AG04450 (cell line): ENCODE measurements at regions not wholly inside any gene's neighbourhood (a gene's known extent, or its start where the extent isn't known, plus 50 kb on each side); places are given as distances from the start of the nearest gene placed in this dataset.

ENCODE experiments used
- CTCF ChIA-PET: fragments of 300-600, 350-600 bp; formaldehyde crosslinking; extraction: SDS; loops from one replicate; lab custom pipeline; 2022; ENCODE audit warnings: antibody characterized with exemption, inconsistent platforms; lab: Charles Lee
- POLR2A ChIA-PET: fragments of 350-600 bp; formaldehyde crosslinking; extraction: SDS; loops from one replicate; lab custom pipeline; 2021; ENCODE audit warnings: antibody characterized with exemption, inconsistent platforms; lab: Yijun Ruan, JAX
- DNase-seq: peaks from one replicate; pipeline ENCODE4 v3.0.0-alpha.2; 2011; ENCODE audit warnings: low read depth, low spot score
- H3K27ac ChIP-seq: one replicate; pipeline ENCODE4 v1.5.1; 2012; ENCODE audit warnings: low read depth, low read length, control low read depth
- H3K27me3 ChIP-seq: one replicate; pipeline ENCODE4 v1.6.0; 2012; ENCODE audit warnings: low read length; ENCODE audit not compliant: control insufficient read depth, insufficient read depth
- H3K4me3 ChIP-seq: 2 replicates; pipeline ENCODE4 v1.5.1; 2011; ENCODE audit warnings: mild to moderate bottlenecking, low read depth, low read length, control low read depth
- H3K9me3 ChIP-seq: 2 replicates; pipeline ENCODE4 v1.5.1; 2012; ENCODE audit warnings: low read length; ENCODE audit not compliant: control insufficient read depth, insufficient read depth
- TF ChIP-seq, protein P1 (sequence below): IDR thresholded peaks from 2 replicates; pipeline ENCODE4 v1.5.1; 2011; ENCODE audit warnings: low read depth, low read length, control low read depth, inconsistent platforms

DNA sequence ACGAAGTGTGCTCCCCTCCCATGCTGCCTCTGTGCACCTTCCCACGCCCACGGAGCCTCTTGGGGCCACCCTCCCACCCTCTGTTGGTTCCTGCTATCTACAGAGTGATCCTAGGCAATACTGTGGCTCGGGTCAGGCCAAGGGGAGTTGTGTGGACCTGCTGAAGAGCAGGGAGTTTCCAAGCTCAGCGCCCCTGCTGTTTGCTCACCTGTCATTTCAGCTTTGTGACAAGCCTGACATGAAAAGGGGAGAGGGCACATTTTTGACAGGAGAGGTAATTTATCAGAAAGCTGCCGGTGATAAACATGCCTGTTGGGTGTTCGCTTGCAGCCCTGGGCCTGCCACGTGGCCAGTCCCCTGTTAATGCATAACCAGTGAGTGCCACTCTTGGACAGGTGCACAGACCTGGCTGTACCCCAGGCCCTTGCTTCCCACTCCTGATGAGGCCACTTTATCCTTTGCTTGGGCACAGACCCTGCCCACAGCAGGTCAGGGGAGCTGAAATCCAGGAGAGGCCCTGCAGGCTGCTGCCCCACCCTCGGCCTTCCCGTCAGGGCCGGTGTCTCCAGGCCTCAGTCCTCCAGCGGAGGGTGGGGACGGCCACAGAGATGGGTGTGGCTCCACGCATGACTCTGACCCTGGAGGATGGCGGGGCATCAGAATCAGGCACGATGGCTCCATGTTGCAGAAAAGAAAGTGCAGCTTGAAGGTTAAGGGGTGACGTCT, 201.5 kb upstream of the GPR12 start:
- POLR2A ChIA-PET, result interaction anchor here (0.6 kb wide), 1 partner anchor 379 kb away, joined by 3 read pairs; no protein-coding TSS in a partner anchor
- H3K4me3 ChIP-seq, result no peak overlapping the region
- CTCF ChIA-PET, result no interaction called here

DNA sequence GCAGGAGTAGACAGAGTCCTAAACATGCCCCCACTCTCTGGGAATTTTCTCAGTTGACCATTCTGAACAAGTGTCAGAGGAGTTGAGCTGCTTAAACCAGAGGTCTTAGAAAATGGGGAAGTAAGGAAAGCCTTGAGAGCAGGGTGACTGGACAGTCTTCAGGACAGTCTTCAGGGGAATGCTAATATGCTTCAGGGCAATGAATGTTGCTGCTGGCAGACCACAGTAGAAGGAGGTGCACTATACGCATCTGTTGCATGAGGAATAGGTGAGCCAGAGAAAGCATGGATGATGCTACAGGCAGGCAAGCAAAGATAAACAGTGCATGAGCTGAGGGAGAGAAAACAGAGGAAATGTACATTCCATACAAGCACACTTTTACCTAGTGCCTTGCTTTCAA, 196.6 kb upstream of the GPR12 start:
- peaks cover 49% of the 10 kb centered on the region for H3K27me3 ChIP-seq
- H3K9me3 ChIP-seq, result no peaks in the 10 kb centered on the region
- CTCF ChIA-PET, result interaction anchor here (1.6 to 3.3 kb wide), 2 partner anchors 10 to 405 kb away, joined by 9 to 18 read pairs; no protein-coding TSS in a partner anchor
- no peak overlapping the region for H3K27ac ChIP-seq
- H3K4me3 ChIP-seq, result no peak overlapping the region
- POLR2A ChIA-PET, result interaction anchor here (0.6 kb wide), 1 partner anchor 348 kb away, joined by 4 read pairs; no protein-coding TSS in a partner anchor
- no peak for DNase-seq
- TF ChIP-seq, protein P1, sequence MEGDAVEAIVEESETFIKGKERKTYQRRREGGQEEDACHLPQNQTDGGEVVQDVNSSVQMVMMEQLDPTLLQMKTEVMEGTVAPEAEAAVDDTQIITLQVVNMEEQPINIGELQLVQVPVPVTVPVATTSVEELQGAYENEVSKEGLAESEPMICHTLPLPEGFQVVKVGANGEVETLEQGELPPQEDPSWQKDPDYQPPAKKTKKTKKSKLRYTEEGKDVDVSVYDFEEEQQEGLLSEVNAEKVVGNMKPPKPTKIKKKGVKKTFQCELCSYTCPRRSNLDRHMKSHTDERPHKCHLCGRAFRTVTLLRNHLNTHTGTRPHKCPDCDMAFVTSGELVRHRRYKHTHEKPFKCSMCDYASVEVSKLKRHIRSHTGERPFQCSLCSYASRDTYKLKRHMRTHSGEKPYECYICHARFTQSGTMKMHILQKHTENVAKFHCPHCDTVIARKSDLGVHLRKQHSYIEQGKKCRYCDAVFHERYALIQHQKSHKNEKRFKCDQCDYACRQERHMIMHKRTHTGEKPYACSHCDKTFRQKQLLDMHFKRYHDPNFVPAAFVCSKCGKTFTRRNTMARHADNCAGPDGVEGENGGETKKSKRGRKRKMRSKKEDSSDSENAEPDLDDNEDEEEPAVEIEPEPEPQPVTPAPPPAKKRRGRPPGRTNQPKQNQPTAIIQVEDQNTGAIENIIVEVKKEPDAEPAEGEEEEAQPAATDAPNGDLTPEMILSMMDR, result no peak

More for the DNA sequence above, 201.5 kb upstream of the GPR12 start:
- TF ChIP-seq, protein P1, result no peak
- no peak for DNase-seq
- Histone ChIP-seq H3K27me3 (peaks cover 29% of the 10 kb centered on the region), H3K9me3 (no peaks in the 10 kb centered on the region), H3K27ac (no peak overlapping the region)

DNA sequence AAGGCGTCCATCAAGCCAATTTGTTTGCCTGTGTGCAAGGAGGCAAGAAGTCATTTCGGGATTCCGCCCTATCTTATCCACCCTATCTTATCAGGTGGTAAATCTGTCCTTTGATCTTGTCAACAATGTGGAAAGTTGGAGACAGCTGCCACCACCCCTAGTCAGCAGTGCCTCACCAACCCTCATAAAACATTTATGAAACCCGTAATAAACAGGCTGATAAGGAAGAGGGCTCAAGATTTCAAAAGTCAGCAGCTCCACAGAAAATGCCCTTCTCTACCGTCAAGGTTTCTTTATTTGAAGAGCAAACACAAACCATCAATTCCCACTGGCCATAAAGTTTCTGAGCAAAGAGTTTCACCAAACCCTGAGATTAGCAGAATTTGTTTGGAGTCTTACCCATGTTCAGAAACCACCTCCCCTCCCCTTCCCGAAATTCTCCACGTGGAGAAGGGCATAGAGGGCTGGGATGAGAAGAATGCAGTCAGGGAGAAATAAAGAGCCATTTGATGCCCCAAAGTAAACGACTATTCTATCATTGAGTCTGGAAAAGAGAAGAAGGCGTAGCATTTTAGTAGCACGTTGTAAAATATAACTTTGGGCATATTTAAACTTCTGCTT, 196.0 kb upstream of the GPR12 start:
- H3K4me3 ChIP-seq, result no peak overlapping the region
- no peak overlapping the region for H3K27ac ChIP-seq
- ChIA-PET CTCF (interaction anchor here (1.6 to 3.3 kb wide), 2 partner anchors 10 to 406 kb away, joined by 9 to 18 read pairs; no protein-coding TSS in a partner anchor), POLR2A (interaction anchor here (0.6 kb wide), 1 partner anchor 348 kb away, joined by 4 read pairs; no protein-coding TSS in a partner anchor)
- DNase-seq, result no peak
- TF ChIP-seq, protein P1, result no peak
- peaks cover 46% of the 10 kb centered on the region for H3K27me3 ChIP-seq
- no peaks in the 10 kb centered on the region for H3K9me3 ChIP-seq

DNA sequence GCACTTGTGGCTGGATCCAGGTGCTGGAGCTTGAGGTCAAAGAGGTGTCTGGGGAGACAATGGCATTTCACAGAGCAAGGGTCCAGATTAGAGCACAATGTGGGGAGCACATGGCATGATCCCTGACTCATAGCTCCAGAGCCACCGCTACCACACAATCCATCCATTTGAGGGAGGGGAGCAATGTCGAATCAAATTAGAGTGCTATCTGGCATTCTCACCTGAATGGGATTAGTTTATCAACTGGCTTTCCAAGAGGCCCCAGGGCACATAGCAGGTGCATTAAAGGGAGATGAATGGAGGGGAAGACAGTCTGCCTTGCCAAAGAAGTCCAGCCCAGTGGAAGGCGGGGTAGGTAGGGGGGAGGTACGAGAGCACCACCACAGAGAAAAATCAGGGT, 194.4 kb upstream of the GPR12 start:
- no peaks in the 10 kb centered on the region for H3K9me3 ChIP-seq
- H3K27me3 ChIP-seq, result peaks cover 37% of the 10 kb centered on the region
- H3K4me3 ChIP-seq, result no peak overlapping the region
- POLR2A ChIA-PET, result no interaction called here
- TF ChIP-seq, protein P1, result no peak
- CTCF ChIA-PET, result interaction anchor here (1.9 to 3.3 kb wide), 3 partner anchors 8 to 408 kb away, joined by 6 to 18 read pairs (median 8); no protein-coding TSS in a partner anchor
- H3K27ac ChIP-seq, result no peak overlapping the region
- no peak for DNase-seq
